HL-60 (cell line): ENCODE measurements at regions not wholly inside any gene's neighbourhood (a gene's known extent, or its start where the extent isn't known, plus 50 kb on each side); places are given as distances from the start of the nearest gene placed in this dataset.

Experiments used
- CTCF ChIP-seq: IDR thresholded peaks from one replicate; pipeline ENCODE4 v1.5.1; 2011; ENCODE audit warnings: low read length, control low read depth, inconsistent platforms; ENCODE audit not compliant: insufficient read depth
- TF ChIP-seq, protein P1 (sequence below): IDR thresholded peaks from 2 replicates; pipeline ENCODE4 v1.6.1; 2012; ENCODE audit warnings: low read depth; ENCODE audit not compliant: insufficient replicate concordance

DNA sequence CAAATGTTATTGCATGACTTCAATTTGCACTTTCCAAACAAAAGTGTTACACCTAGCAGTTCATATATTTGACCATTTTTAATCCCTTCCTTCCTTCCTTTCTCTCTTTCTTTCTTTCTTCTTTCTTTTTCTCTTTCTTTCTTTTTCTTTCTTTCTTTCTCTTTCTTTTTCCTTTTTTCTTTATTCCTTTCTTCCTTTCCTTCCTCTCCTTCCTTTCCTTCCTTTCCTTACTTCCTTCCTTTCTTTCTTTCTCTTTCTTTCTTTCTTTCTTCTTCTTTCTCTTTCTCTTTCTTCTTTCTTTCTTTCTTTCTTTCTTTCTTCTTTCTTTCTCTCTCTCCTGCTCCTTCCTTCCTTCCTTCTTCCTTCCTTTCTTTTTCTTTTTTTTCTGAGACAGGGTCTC is 146.7 kb upstream of the ALKAL2 start:
- TF ChIP-seq CTCF: no peak
- TF ChIP-seq, protein P1, sequence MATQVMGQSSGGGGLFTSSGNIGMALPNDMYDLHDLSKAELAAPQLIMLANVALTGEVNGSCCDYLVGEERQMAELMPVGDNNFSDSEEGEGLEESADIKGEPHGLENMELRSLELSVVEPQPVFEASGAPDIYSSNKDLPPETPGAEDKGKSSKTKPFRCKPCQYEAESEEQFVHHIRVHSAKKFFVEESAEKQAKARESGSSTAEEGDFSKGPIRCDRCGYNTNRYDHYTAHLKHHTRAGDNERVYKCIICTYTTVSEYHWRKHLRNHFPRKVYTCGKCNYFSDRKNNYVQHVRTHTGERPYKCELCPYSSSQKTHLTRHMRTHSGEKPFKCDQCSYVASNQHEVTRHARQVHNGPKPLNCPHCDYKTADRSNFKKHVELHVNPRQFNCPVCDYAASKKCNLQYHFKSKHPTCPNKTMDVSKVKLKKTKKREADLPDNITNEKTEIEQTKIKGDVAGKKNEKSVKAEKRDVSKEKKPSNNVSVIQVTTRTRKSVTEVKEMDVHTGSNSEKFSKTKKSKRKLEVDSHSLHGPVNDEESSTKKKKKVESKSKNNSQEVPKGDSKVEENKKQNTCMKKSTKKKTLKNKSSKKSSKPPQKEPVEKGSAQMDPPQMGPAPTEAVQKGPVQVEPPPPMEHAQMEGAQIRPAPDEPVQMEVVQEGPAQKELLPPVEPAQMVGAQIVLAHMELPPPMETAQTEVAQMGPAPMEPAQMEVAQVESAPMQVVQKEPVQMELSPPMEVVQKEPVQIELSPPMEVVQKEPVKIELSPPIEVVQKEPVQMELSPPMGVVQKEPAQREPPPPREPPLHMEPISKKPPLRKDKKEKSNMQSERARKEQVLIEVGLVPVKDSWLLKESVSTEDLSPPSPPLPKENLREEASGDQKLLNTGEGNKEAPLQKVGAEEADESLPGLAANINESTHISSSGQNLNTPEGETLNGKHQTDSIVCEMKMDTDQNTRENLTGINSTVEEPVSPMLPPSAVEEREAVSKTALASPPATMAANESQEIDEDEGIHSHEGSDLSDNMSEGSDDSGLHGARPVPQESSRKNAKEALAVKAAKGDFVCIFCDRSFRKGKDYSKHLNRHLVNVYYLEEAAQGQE: no peak
